Endothelial cell of umbilical vein (primary cell): ENCODE measurements at regions not wholly inside any gene's neighbourhood (a gene's known extent, or its start where the extent isn't known, plus 50 kb on each side); places are given as distances from the start of the nearest gene placed in this dataset.

Experiments used
- BruUV-seq: library from RNA; stranded (reverse); fragments of 400-500 nt; replicated peaks from 2 replicates; lab custom pipeline; 2021; lab: Mats Ljungman, UMichigan
- CTCF ChIA-PET: fragments of 300-600, 350-600 bp; sonication (Branson Sonifier 250); formaldehyde crosslinking; loops from one replicate; lab custom pipeline; 2021; ENCODE audit warnings: antibody characterized with exemption, inconsistent platforms; lab: Charles Lee
- POLR2A ChIA-PET: fragments of 300-600, 350-600 bp; sonication (Branson Sonifier 250); formaldehyde crosslinking; loops from one replicate; lab custom pipeline; 2021; ENCODE audit warnings: antibody characterized with exemption, inconsistent platforms; lab: Charles Lee
- DNase-seq: peaks from one replicate; pipeline ENCODE4 v3.0.0-alpha.2; 2011; ENCODE audit warnings: low read depth, low spot score
- FAIRE-seq: peaks from 2 replicates; lab custom pipeline; 2011; peaks lifted over from hg19 to GRCh38; lab: Jason Lieb, UNC
- H2AFZ ChIP-seq: 2 replicates; pipeline ENCODE4 v1.6.0; 2012; ENCODE audit warnings: low read depth, low read length, control low read depth, inconsistent platforms
- H3K27ac ChIP-seq: 2 replicates; pipeline ENCODE4 v1.5.1; 2011; ENCODE audit warnings: low read depth, mild to moderate bottlenecking, control low read depth, low read length, moderate library complexity; ENCODE audit not compliant: insufficient read depth
- H3K27me3 ChIP-seq, 2 experiments: 2 replicates each; pipeline versions ENCODE4 v1.6.0 to v1.6.1; 2011; ENCODE audit warnings: low read length in 2 of 2, mixed read lengths in 1 of 2; ENCODE audit not compliant: control insufficient read depth in 2 of 2, insufficient read depth in 2 of 2
- H3K36me3 ChIP-seq, 2 experiments: 2 replicates in 1 of 2; 3 replicates in 1 of 2; pipeline ENCODE4 v1.5.1; 2011; ENCODE audit warnings: low read length in 2 of 2, mild to moderate bottlenecking in 1 of 2, moderate library complexity in 1 of 2; ENCODE audit not compliant: control insufficient read depth in 2 of 2, insufficient read depth in 2 of 2; ENCODE audit errors: extremely low read depth in 1 of 2
- H3K4me1 ChIP-seq: 3 replicates; pipeline ENCODE4 v1.5.1; 2011; ENCODE audit warnings: mild to moderate bottlenecking, low read length; ENCODE audit not compliant: control insufficient read depth, insufficient read depth; ENCODE audit errors: extremely low read depth
- H3K4me2 ChIP-seq: 2 replicates; pipeline ENCODE4 v1.6.1; 2011; ENCODE audit warnings: low read length, control low read depth, mixed read lengths; ENCODE audit not compliant: insufficient read depth
- H3K4me3 ChIP-seq, 3 experiments: fragments of 200-600 bp in 1 of 3; sonication (generic), shearing (Covaris generic) in 1 of 3; replicated peaks in 1 of 3; 2 replicates each; pipeline ENCODE4 v1.5.1; 2011 to 2016; ENCODE audit warnings: control low read depth in 3 of 3, low read length in 3 of 3, mild to moderate bottlenecking in 2 of 3, inconsistent platforms in 1 of 3, low read depth in 1 of 3, moderate library complexity in 1 of 3; ENCODE audit not compliant: insufficient read depth in 1 of 3
- H3K79me2 ChIP-seq: 2 replicates; pipeline ENCODE4 v1.6.0; 2012; ENCODE audit warnings: low read length, inconsistent platforms; ENCODE audit not compliant: control insufficient read depth, insufficient read depth
- H3K9ac ChIP-seq: replicated peaks from 2 replicates; pipeline ENCODE3; 2011; ENCODE audit warnings: low read length, control low read depth; ENCODE audit not compliant: insufficient read depth; ENCODE audit errors: extremely low read depth
- H3K9me1 ChIP-seq: replicated peaks from 3 replicates; pipeline ENCODE4 v1.6.0; 2011; ENCODE audit warnings: mild to moderate bottlenecking, low read length; ENCODE audit not compliant: control insufficient read depth, insufficient read depth; ENCODE audit errors: extremely low read depth
- H3K9me3 ChIP-seq: replicated peaks from 2 replicates; pipeline ENCODE4 v1.5.1; 2012; ENCODE audit warnings: low read length, inconsistent platforms; ENCODE audit not compliant: control insufficient read depth, insufficient read depth
- H4K20me1 ChIP-seq: replicated peaks from 2 replicates; pipeline ENCODE3; 2011; ENCODE audit warnings: mild to moderate bottlenecking, low read length; ENCODE audit not compliant: control insufficient read depth, insufficient read depth; ENCODE audit errors: extremely low read depth
- CTCF ChIP-seq, 2 donors: IDR thresholded peaks; 1 replicate in 1 of 2; 2 replicates in 1 of 2; pipeline ENCODE4 v1.5.1; 2011; ENCODE audit warnings: low read length in 2 of 2, mild to moderate bottlenecking in 2 of 2, moderate library complexity in 2 of 2, control low read depth in 1 of 2, inconsistent platforms in 1 of 2, low read depth in 1 of 2; ENCODE audit not compliant: insufficient read depth in 1 of 2; ENCODE audit errors: extremely low read depth in 1 of 2
- EZH2 ChIP-seq: IDR thresholded peaks from 2 replicates; pipeline ENCODE4 v1.6.1; 2012; ENCODE audit warnings: borderline replicate concordance, low read depth, mild to moderate bottlenecking, moderate library complexity, low read length, inconsistent platforms; ENCODE audit not compliant: severe bottlenecking
- FOS ChIP-seq: IDR thresholded peaks from 2 replicates; pipeline ENCODE4 v1.6.1; 2011; ENCODE audit warnings: mild to moderate bottlenecking, low read length, moderate library complexity, borderline replicate concordance; ENCODE audit not compliant: insufficient read depth
- GATA2 ChIP-seq: IDR thresholded peaks from 2 replicates; pipeline ENCODE4 v1.7.0; 2011; ENCODE audit warnings: low read depth, mild to moderate bottlenecking, moderate library complexity, mixed read lengths, low read length; ENCODE audit not compliant: insufficient read length, insufficient read depth
- JUN ChIP-seq: IDR thresholded peaks from 2 replicates; pipeline ENCODE4 v1.6.1; 2011; ENCODE audit warnings: borderline replicate concordance, low read depth; ENCODE audit not compliant: insufficient read length, insufficient read depth
- MAX ChIP-seq: IDR thresholded peaks from 2 replicates; pipeline ENCODE4 v1.6.1; 2011; ENCODE audit not compliant: insufficient read depth, insufficient read length
- MYC ChIP-seq: IDR thresholded peaks from one replicate; pipeline ENCODE4 v1.6.1; 2011; ENCODE audit warnings: mild to moderate bottlenecking, low read depth, low read length
- POLR2A ChIP-seq: IDR thresholded peaks from 2 replicates; pipeline ENCODE4 v1.6.1; 2012; ENCODE audit warnings: low read depth, mild to moderate bottlenecking, control low read depth, low read length
- POLR2AphosphoS5 ChIP-seq: IDR thresholded peaks from 2 replicates; pipeline ENCODE4 v1.6.1; 2012; ENCODE audit warnings: low read depth, mild to moderate bottlenecking, control low read depth, low read length, moderate library complexity; ENCODE audit not compliant: insufficient read depth
- dilution Hi-C: fragments of 300-500 bp; cut with MboI; formaldehyde crosslinking; loops from one replicate; pipeline ENCODE4 v1.15.0; 2019; ENCODE audit warnings: low sequenced_read_pairs; ENCODE audit not compliant: extremely low pct_ligation_motif_present
- intact Hi-C: fragments of 100-400 bp; cut with micrococcal nuclease; formaldehyde crosslinking; loops from one replicate; pipeline ENCODE4 v1.10.0; 2022

- TF ChIP-seq FOS (no peak), GATA2 (no peak), CTCF (IDR thresholded peaks at IDR 0.05; ENCODE audit: extremely low read depth in 1 of 2, insufficient read depth in 1 of 2, low read depth in 1 of 2, low read length in 2 of 2) (no peak), JUN (no peak), MAX (no peak), POLR2AphosphoS5 (no peak), EZH2 (no peak), POLR2A (no peak), MYC (no peak)
- FAIRE-seq (no peak), DNase-seq (no peak)
- no peaks in the 10 kb centered on the region for H3K79me2 ChIP-seq
- no peaks in the 10 kb centered on the region for H3K36me3 ChIP-seq
- no peaks in the 10 kb centered on the region for H4K20me1 ChIP-seq
- H3K27me3 ChIP-seq: no peaks in the 10 kb centered on the region
- POLR2A ChIA-PET: no interaction called here
- intact Hi-C loops (no loop called here), dilution Hi-C loops (no loop called here)
- BruUV-seq: no TSS peak
- H3K4me1 ChIP-seq: no peaks in the 10 kb centered on the region
- H2AFZ ChIP-seq: no peak overlapping the region
- H3K9me3 ChIP-seq: no peaks in the 10 kb centered on the region
- no peak overlapping the region for H3K4me3 ChIP-seq
- CTCF ChIA-PET: no interaction called here
- H3K4me2 ChIP-seq: no peak overlapping the region
- H3K27ac ChIP-seq: no peak overlapping the region
- no peak overlapping the region for H3K9ac ChIP-seq
- no peaks in the 10 kb centered on the region for H3K9me1 ChIP-seq
Observed at GRCh38 chr4:14934704-14935390, 67.4 kb upstream of the CPEB2 start.
